Hepatocyte (in vitro differentiated cells): ENCODE measurements at regions not wholly inside any gene's neighbourhood (a gene's known extent, or its start where the extent isn't known, plus 50 kb on each side); places are given as distances from the start of the nearest gene placed in this dataset.

Experiments used
- DNase-seq: peaks from one replicate; pipeline ENCODE4 v3.0.0-alpha.2; 2016; ENCODE audit warnings: low spot score
- H2AFZ ChIP-seq: fragments of 200-600 bp; sonication (generic); 2 replicates; pipeline ENCODE4 v1.6.0; 2016; ENCODE audit warnings: antibody characterized with exemption, mild to moderate bottlenecking
- H3K27ac ChIP-seq: fragments of 200-600 bp; sonication (generic); 2 replicates; pipeline ENCODE4 v1.5.1; 2016; ENCODE audit warnings: mild to moderate bottlenecking
- H3K27me3 ChIP-seq: fragments of 200-600 bp; sonication (generic); 2 replicates; pipeline ENCODE4 v1.6.1; 2016
- H3K36me3 ChIP-seq: fragments of 200-600 bp; sonication (generic); replicated peaks from 2 replicates; pipeline ENCODE4 v1.5.1; 2016; ENCODE audit warnings: low read depth; ENCODE audit not compliant: insufficient read depth
- H3K4me1 ChIP-seq: fragments of 200-600 bp; sonication (generic); 2 replicates; pipeline ENCODE4 v1.5.1; 2016; ENCODE audit warnings: mild to moderate bottlenecking, moderate library complexity; ENCODE audit not compliant: insufficient read depth
- H3K4me2 ChIP-seq: fragments of 200-600 bp; sonication (generic); 2 replicates; pipeline ENCODE4 v1.6.0; 2016
- H3K4me3 ChIP-seq: fragments of 200-600 bp; sonication (generic); 2 replicates; pipeline ENCODE4 v1.5.1; 2016; ENCODE audit warnings: mild to moderate bottlenecking
- H3K79me2 ChIP-seq: fragments of 200-600 bp; sonication (generic); 2 replicates; pipeline ENCODE4 v1.6.0; 2017; ENCODE audit warnings: mild to moderate bottlenecking
- H3K9me2 ChIP-seq: fragments of 200-600 bp; sonication (generic); replicated peaks from 2 replicates; pipeline ENCODE4 v1.6.0; 2017; ENCODE audit warnings: mild to moderate bottlenecking; ENCODE audit not compliant: insufficient read depth
- H3K9me3 ChIP-seq: fragments of 200-600 bp; sonication (generic); 2 replicates; pipeline ENCODE4 v1.5.1; 2016; ENCODE audit warnings: low read depth, mild to moderate bottlenecking
- H4K20me1 ChIP-seq: fragments of 200-600 bp; sonication (generic); 2 replicates; pipeline ENCODE4 v1.6.0; 2016; ENCODE audit warnings: mild to moderate bottlenecking; ENCODE audit not compliant: insufficient read depth, poor library complexity, severe bottlenecking
- CTCF ChIP-seq: fragments of 200-600 bp; sonication (generic); IDR thresholded peaks from 2 replicates; pipeline ENCODE4 v1.5.1; 2016; ENCODE audit warnings: antibody characterized with exemption, mild to moderate bottlenecking; ENCODE audit not compliant: poor library complexity
- EZH2 ChIP-seq: fragments of 200-600 bp; sonication (generic); IDR thresholded peaks from 2 replicates; pipeline ENCODE4 v1.6.1; 2016; ENCODE audit warnings: antibody characterized with exemption, mild to moderate bottlenecking, borderline replicate concordance
- EZH2phosphoT487 ChIP-seq: fragments of 200-600 bp; sonication (generic); IDR thresholded peaks from one replicate; pipeline ENCODE4 v1.6.1; 2018; ENCODE audit warnings: antibody characterized with exemption, mild to moderate bottlenecking, low read depth, moderate library complexity; ENCODE audit not compliant: unreplicated experiment, severe bottlenecking
- WGBS: methylation state at CpG from one replicate; pipeline ENCODE4 v1.1.6; 2016; ENCODE audit warnings: low lambda C conversion rate; ENCODE audit errors: missing lambda C conversion rate; 5-methylcytosine and 5-hydroxymethylcytosine counted together

GRCh38 chr14:22432348-22432976, 156.6 kb downstream of the DAD1 start:
- 64% methylated on average over 4 of the region's 4 CpGs for WGBS
- H3K9me3 ChIP-seq, result no peaks in the 10 kb centered on the region
- no peak for TF ChIP-seq EZH2
- TF ChIP-seq EZH2phosphoT487, result no peak
- no peak for TF ChIP-seq CTCF

GRCh38 chr14:22429546-22430294, 159.3 kb downstream of the DAD1 start:
- Histone ChIP-seq H3K27ac (no peak overlapping the region), H3K9me3 (no peaks in the 10 kb centered on the region), H3K9me2 (no peaks in the 10 kb centered on the region), H3K36me3 (no peaks in the 10 kb centered on the region), H4K20me1 (no peaks in the 10 kb centered on the region), H3K4me3 (no peak overlapping the region), H3K79me2 (no peaks in the 10 kb centered on the region), H3K27me3 (peaks cover 4% of the 10 kb centered on the region), H3K4me1 (peaks cover 15% of the 10 kb centered on the region), H3K4me2 (no peak overlapping the region), H2AFZ (no peak overlapping the region)
- TF ChIP-seq EZH2 (no peak), CTCF (no peak), EZH2phosphoT487 (no peak)
- DNase-seq, result no peak
- 65% methylated on average over 7 of the region's 7 CpGs for WGBS

More at GRCh38 chr14:22432348-22432976, 156.6 kb downstream of the DAD1 start:
- Histone ChIP-seq H2AFZ (no peak overlapping the region), H3K4me2 (no peak overlapping the region), H3K9me2 (no peaks in the 10 kb centered on the region), H3K4me3 (no peak overlapping the region), H3K79me2 (no peaks in the 10 kb centered on the region), H4K20me1 (no peaks in the 10 kb centered on the region), H3K4me1 (peaks cover 12% of the 10 kb centered on the region), H3K27me3 (peaks cover 4% of the 10 kb centered on the region), H3K36me3 (no peaks in the 10 kb centered on the region), H3K27ac (no peak overlapping the region)
- peak; percentile 74 for DNase-seq

- 65% methylated on average over 7 of the region's 7 CpGs for WGBS
- no peak overlapping the region for H3K27ac ChIP-seq
- H3K27me3 ChIP-seq, result no peaks in the 10 kb centered on the region
- TF ChIP-seq EZH2 (no peak), EZH2phosphoT487 (no peak), CTCF (no peak)
- no peaks in the 10 kb centered on the region for H3K9me3 ChIP-seq
- H3K4me2 ChIP-seq, result no peak overlapping the region
- no peaks in the 10 kb centered on the region for H3K9me2 ChIP-seq
- peaks cover 15% of the 10 kb centered on the region for H3K4me1 ChIP-seq
- no peaks in the 10 kb centered on the region for H3K36me3 ChIP-seq
- DNase-seq, result no peak
- no peak overlapping the region for H3K4me3 ChIP-seq
- H2AFZ ChIP-seq, result no peak overlapping the region
- H4K20me1 ChIP-seq, result no peaks in the 10 kb centered on the region
- no peaks in the 10 kb centered on the region for H3K79me2 ChIP-seq
These were observed 160.2 kb downstream of the DAD1 start for GRCh38 chr14:22428700-22429291.
